Astrocyte of the cerebellum (primary cell): ENCODE measurements at regions not wholly inside any gene's neighbourhood (a gene's known extent, or its start where the extent isn't known, plus 50 kb on each side); places are given as distances from the start of the nearest gene placed in this dataset.
"Not testable (repeated sequence)": the region's sequence is repeated elsewhere in the genome, so short reads cannot be mapped to it uniquely, and the experiment has no call there.

ENCODE experiments used
- DNase-seq: peaks from one replicate; pipeline ENCODE4 v3.0.0-alpha.2; 2011; ENCODE audit warnings: low read depth
- H3K4me3 ChIP-seq: 2 replicates; pipeline ENCODE4 v1.5.1; 2011; ENCODE audit warnings: mild to moderate bottlenecking, low read depth, low read length, moderate library complexity
- CTCF ChIP-seq: IDR thresholded peaks from 2 replicates; pipeline ENCODE4 v1.5.1; 2012; ENCODE audit warnings: low read length, low read depth, moderate library complexity, mild to moderate bottlenecking; ENCODE audit errors: missing control alignments
- in situ Hi-C: cut with HindIII; loops from 2 replicates; pipeline ENCODE4 v1.10.0; 2017; ENCODE audit warnings: low sequenced_read_pairs

DNA sequence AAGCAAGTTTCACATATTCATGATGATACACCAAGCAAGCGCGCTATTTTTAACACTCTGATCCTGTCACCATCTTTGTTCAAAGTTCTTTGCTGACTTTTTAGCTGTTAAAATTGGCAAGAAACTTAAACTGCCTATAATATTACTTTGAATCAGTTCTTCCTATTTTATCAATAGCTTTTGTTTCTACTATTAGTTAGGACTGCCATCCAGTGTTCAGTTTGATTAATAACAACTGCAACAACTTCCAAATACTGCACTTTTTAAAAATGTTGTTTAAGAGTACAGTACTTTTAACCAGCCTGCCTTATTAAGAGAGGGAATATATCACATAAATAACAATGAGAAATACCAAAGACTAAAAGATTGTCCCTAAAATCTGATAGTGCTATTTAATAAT is 614.3 kb downstream of the FAM133A start:
- no peak for TF ChIP-seq CTCF
- DNase-seq: no peak
- no peak overlapping the region for H3K4me3 ChIP-seq
- in situ Hi-C loops: no loop called here

DNA sequence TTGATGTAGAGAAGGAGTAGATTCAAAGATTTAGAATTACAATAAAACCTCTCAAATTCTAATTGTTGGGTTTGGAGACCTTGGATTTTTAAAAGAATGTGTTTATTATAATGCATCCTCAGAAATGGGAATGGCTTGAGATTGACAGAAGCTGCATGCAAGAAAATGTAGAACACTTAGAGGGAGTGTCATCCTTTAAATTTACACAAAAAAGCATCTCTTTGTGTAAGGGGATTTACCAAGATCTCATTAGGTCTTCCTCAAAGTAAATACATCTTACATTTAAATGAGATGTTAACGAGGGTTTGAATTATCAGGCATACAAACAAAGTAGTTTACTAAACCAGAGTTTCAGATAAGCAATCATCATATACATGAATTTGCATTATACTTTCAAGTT is 615.0 kb downstream of the FAM133A start:
- TF ChIP-seq CTCF: no peak
- no peak for DNase-seq
- in situ Hi-C loops: no loop called here

DNA sequence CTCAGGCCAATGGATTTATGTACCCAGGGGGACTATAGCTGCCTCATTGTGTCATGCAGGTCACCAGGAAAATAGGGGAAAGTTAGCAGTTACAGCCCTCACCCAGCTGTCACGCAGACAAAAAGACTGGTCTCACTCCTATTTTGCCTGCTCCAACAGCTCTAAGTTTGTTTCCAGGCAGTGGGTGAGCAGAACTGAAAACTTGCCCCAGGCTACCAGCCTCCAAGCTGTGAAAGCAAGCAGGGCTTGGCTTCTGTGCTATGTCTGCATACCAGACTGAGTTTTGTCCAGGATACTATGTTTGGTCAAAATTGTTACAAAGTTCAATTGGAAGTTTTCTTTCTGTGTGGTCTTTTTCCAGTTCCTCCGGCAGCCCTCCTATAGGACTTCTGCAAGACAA is 628.4 kb downstream of the FAM133A start:
- no peak for DNase-seq
- no peak for TF ChIP-seq CTCF
- in situ Hi-C loops: no loop called here
- H3K4me3 ChIP-seq: no peak overlapping the region

More for the DNA sequence above, 615.0 kb downstream of the FAM133A start:
- no peak overlapping the region for H3K4me3 ChIP-seq

DNA sequence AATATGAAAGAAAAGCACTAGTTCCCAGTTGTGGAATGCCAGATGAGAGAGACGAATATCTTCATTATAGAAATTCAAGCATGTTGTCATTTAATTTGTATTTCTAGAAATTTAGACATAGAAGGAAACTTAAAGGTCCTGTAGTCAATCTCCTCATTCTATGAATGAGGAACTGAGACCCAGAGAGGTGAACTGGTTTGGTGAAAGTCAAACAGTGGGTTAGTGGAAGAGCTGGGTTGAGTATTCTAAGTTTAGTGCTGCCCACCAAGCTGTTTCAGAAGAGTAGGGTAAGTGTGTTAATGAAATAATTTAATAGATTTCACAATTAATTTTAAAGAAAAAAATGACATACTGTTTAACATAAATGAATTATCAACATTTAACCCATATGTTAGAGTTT is 655.2 kb downstream of the FAM133A start:
- no peak for DNase-seq
- in situ Hi-C loops: no loop called here
- no peak overlapping the region for H3K4me3 ChIP-seq
- no peak for TF ChIP-seq CTCF

DNA sequence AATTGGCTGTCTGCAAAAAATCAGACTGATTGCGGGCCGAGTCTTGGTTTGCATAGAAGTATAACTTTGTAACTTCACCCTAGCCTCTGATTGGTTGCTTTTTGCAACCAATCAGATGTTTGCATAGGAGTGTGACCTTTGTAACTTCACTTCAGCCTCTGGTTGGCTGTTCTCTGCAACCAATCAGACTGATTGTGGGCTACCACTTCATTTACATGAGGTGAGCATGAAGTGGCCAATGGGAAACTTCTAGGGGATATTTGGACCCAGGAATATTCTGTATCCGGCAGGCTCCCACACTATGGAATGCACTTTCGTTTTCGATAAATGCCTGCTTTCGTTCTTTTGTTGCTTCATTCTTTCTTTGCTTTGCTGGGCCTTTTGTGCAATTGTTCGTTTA is 667.7 kb downstream of the FAM133A start:
- DNase-seq, in situ Hi-C loops, H3K4me3 ChIP-seq: not testable (repeated sequence)

GRCh38 chrX:94361241-94361640 is 687.2 kb downstream of the FAM133A start:
- no peak for DNase-seq
- in situ Hi-C loops: no loop called here
- no peak overlapping the region for H3K4me3 ChIP-seq
- TF ChIP-seq CTCF: no peak

DNA sequence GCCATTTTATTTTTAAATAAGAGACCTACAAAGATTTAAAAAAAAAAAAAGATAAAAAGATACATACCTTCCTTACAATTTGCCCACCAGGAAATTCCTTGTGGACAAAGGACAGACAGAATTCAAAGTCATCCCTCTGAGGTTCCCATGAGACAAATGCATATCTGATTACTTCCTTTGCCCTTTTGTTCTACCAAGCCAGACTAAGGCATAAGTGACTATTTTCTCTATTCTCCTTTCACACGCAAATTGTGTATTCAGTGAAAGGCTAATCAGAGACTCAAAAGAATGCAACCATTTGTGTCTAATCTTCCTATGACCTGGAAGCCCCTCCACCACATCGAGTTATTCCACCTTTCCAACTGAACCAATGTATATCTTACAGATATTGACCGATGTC is 691.7 kb downstream of the FAM133A start:
- H3K4me3 ChIP-seq: no peak overlapping the region
- no peak for TF ChIP-seq CTCF
- no peak for DNase-seq
- in situ Hi-C loops: no loop called here
